SU-DHL-6 (cell line): ENCODE measurements at regions not wholly inside any gene's neighbourhood (a gene's known extent, or its start where the extent isn't known, plus 50 kb on each side); places are given as distances from the start of the nearest gene placed in this dataset.

Experiments used
- EZH2phosphoT487 ChIP-seq: fragments of 200-600 bp; sonication (generic), shearing (Covaris generic); conservative IDR thresholded peaks from 2 replicates; pipeline ENCODE4 v1.6.1; 2018; ENCODE audit warnings: mild to moderate bottlenecking, antibody characterized with exemption, low read length, moderate library complexity, mixed read lengths
- TF ChIP-seq, protein P1 (sequence below): fragments of 200-600 bp; sonication (generic); IDR thresholded peaks from one replicate; pipeline ENCODE4 v1.5.1; 2017; ENCODE audit warnings: antibody characterized with exemption, mild to moderate bottlenecking, low read length, moderate library complexity; ENCODE audit not compliant: insufficient read depth, poor library complexity, severe bottlenecking

GRCh38 chr3:118036215-118036614, 998.4 kb downstream of the IGSF11 start:
- TF ChIP-seq, protein P1, sequence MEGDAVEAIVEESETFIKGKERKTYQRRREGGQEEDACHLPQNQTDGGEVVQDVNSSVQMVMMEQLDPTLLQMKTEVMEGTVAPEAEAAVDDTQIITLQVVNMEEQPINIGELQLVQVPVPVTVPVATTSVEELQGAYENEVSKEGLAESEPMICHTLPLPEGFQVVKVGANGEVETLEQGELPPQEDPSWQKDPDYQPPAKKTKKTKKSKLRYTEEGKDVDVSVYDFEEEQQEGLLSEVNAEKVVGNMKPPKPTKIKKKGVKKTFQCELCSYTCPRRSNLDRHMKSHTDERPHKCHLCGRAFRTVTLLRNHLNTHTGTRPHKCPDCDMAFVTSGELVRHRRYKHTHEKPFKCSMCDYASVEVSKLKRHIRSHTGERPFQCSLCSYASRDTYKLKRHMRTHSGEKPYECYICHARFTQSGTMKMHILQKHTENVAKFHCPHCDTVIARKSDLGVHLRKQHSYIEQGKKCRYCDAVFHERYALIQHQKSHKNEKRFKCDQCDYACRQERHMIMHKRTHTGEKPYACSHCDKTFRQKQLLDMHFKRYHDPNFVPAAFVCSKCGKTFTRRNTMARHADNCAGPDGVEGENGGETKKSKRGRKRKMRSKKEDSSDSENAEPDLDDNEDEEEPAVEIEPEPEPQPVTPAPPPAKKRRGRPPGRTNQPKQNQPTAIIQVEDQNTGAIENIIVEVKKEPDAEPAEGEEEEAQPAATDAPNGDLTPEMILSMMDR = no peak
- no peak for TF ChIP-seq EZH2phosphoT487
